NCI-H2227 (cell line): ENCODE measurements at regions not wholly inside any gene's neighbourhood (a gene's known extent, or its start where the extent isn't known, plus 50 kb on each side); places are given as distances from the start of the nearest gene placed in this dataset.

Experiments
- DNase-seq: peaks from one replicate; lab custom pipeline; 2025; ENCODE audit not compliant: unreplicated experiment; lab: John Stamatoyannopoulos, UW

DNA sequence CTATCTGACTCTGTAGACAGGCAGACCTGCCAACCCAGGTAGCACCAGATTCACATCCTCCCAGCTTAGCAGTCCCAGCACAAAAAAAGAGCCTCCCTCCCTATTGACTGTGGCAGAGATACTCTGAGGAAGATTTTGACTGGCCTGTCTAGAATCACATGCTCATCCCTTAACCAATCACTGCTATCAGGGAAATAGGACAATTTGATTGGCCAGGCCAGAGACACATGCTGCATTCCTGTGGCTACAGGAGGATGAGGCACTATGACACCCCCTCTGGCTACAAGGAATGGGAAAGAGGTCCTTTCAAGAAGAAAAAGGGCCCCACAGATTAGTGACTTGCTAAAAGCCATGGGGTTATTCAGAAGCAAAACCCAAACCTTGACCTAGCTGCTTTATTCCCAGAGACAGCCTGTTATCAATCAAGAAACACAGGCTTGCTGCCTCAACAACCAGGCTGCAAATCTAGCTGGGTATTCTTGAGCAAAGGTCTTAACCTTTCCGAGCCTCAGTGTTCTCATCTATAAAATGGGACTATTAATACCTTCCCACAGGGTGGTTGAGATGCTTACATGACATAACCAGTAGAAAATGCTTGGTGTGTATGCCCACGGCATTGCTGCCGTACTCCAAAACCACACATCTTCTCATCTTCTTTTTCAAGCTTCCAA lies 147.6 kb downstream of the BCOR start:
- no peak for DNase-seq

GRCh38 chrX:39952989-39953388 lies 144.8 kb downstream of the BCOR start:
- DNase-seq, result peak; percentile 40

GRCh38 chrX:39953879-39954278 lies 143.9 kb downstream of the BCOR start:
- DNase-seq, result no peak

GRCh38 chrX:39954851-39955250 lies 142.9 kb downstream of the BCOR start:
- DNase-seq, result no peak

GRCh38 chrX:39955625-39956024 lies 142.1 kb downstream of the BCOR start:
- DNase-seq, result peak; percentile 16

DNA sequence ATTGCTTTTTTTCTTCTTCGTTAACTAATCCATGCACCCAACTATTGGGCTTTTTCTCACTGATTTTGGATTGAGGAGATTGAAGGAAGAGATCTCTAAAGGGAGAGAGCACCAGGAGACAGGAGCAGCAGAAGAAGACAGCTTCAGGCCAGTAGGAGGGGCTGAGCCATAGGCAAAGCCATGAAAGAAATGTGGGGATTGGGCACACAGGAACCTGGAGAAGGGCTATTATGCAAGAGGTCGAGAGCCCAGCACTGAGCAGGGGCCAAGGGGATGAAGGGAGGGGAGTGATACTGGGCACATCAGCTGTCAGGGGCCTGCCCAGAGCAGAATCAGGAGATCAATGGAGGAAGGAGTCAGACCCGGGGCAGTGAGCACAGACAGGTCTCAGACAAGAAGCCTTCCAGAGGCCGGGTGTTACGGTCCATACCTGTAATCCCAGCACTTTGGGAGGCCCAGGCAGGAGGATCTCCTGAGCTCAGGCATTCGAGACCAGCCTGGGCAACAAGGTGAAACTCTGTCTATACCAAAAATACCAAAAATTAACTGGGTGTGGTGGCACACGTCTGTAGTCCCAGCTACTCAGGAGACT lies 140.9 kb downstream of the BCOR start:
- DNase-seq, result no peak

DNA sequence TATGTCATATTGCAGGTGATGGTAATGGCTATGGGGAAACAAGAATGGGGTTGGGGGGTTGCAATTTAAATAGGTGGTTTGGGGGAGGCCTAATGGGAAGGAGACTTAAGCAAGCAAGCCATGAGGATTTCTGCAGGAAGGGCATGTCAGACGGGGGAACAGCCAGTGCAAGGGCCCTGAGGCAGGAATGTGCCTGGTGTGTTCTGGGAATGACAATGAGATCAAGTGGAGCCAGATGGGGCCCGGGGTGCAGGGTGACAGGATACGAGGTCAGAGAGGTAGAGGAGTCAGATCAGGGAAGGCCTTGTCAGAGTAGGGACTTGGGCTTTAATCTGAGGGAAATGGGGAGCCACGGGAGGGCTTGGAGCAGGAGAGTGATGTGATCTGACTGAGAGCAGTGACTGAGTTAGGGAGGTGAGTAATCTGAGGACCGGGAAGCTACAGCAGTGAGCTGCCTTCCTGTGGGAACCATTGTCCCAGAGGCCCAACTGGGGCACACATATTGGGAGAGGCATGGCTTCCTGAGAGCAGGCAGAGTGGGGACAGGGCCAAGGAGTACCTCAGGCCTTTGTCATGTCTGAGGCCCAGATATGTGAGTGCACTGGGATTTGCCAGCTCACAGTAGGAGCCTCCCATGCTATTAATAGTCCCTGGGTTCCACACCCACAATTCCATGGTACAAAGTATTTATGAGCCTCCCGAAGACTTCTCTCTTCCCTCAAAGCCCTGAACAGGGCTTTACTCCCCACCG lies 139.8 kb downstream of the BCOR start:
- no peak for DNase-seq

- no peak for DNase-seq
Observed at GRCh38 chrX:39958850-39959249, 138.9 kb downstream of the BCOR start.

DNA sequence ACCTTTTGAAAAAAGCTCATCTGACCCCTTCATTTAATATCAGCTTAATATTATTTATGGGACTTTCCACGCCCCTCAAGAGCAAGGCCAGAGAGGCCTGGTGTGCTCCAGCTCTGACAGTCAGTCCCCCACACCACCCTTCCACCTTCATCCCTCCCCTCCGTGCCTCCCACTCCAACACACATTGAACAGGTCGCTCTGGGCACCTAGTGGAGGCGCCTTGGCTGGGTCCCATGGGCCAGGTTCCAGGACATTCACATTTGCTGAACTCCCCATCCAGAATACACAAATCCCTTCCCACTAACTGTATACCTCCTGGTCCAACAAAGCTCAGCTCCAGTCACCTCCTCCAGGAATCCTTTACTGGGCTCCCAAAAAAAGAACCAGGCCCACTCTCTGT lies 137.5 kb downstream of the BCOR start:
- DNase-seq, result no peak

- DNase-seq, result no peak
Observed at GRCh38 chrX:39961441-39961840, 136.3 kb downstream of the BCOR start.

- no peak for DNase-seq
Observed at GRCh38 chrX:39965051-39965573, 132.6 kb downstream of the BCOR start.

GRCh38 chrX:39966176-39966575 lies 131.6 kb downstream of the BCOR start:
- no peak for DNase-seq

GRCh38 chrX:39967348-39967747 lies 130.4 kb downstream of the BCOR start:
- DNase-seq, result no peak

- peak; percentile 75 for DNase-seq
Observed at GRCh38 chrX:39969099-39969818, 128.5 kb downstream of the BCOR start.

DNA sequence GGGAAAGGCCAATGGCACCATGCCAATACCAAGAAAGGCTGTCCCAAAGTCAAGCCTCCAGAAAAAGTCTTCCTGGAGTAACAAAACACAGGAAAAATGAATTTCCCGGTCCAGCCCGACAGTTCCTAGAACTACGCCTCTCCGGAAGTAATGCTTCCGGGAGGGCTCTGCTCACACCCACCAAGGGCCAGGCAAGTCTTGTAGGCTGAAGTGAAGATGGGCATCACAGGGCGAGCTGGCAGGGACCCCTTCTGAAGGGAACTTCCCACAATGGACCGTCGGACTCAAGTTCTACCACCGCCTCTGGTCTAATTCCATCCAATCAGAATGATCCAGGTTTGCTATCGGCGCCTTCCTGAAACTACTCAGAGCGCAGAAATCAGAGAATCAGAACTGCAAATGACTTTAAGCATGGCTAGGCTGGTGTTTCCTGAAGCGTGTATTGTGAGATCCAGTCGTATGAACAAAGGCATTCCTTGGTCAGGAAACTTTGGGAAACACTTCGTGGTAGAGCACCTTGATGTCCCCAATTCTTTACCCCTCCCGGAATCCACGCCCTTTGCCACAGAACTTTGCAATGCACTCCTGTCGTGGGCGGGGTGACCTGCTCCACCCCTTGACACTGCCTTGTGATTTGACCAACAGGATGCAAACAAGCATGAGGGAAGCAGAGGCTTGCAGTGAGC lies 127.8 kb downstream of the BCOR start:
- DNase-seq, result no peak

- no peak for DNase-seq
Observed at GRCh38 chrX:39971760-39972159, 126.0 kb downstream of the BCOR start.

GRCh38 chrX:39972340-39972739 lies 125.4 kb downstream of the BCOR start:
- no peak for DNase-seq

- DNase-seq, result no peak
Observed at GRCh38 chrX:39973810-39974209, 123.9 kb downstream of the BCOR start.

GRCh38 chrX:39974270-39974669 lies 123.5 kb downstream of the BCOR start:
- peak; percentile 5 for DNase-seq

DNA sequence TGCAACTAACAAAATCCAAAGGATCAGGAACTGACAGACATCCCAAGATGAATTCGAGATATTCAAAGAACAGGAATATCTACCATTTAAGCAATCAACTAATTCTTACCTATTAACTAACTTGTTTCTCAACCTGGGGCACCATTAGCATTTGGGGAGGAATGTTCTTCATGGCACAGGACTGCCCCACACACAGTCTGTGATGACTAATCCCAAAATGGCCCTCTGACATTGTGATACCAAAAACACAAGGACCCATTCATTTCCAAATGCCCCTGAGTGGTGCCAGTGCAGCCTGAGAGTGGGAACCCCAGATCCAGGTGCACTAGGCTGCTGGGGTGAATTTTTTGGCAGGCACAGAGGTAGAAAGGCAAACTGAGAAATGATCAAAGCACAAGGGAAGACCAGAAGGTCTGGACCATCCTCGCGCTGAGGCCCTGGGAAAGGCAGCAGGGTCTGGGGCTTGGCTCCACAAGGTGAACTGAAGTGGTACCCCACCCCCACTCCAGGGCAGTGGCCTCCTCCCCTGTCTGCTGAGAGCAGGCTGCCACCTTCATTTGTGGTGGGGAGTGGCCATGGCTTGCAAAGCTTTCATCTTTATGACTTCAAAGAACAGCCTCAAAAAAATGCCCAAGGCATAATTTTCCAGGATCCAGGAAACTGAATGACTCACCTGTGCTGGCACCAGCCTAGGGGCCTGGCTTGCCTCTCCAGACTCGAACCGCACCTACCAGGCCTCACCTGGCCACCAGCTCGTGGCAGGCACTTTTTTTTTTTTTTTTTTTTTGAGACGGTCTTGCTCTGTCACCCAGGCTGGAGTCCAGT lies 122.4 kb downstream of the BCOR start:
- DNase-seq, result no peak
